ENCODE measurements at regions not wholly inside any gene's neighbourhood (a gene's known extent, or its start where the extent isn't known, plus 50 kb on each side); places are given as distances from the start of the nearest gene placed in this dataset.

- no peak for TF ChIP-seq CTCF (IDR thresholded peaks at IDR 0.05; ENCODE audit: low read length)
- no peak for TF ChIP-seq EZH2 (IDR thresholded peaks at IDR 0.05; ENCODE audit: borderline replicate concordance, low read length)
Measured at GRCh38 chr6:21531393-21531792, 62.2 kb upstream of the SOX4 start.

Measured in OCI-LY1 (cell line).